GM21423 (cell line): ENCODE measurements at regions not wholly inside any gene's neighbourhood (a gene's known extent, or its start where the extent isn't known, plus 50 kb on each side); places are given as distances from the start of the nearest gene placed in this dataset.

Source experiments
- ATAC-seq: cut with Tn5 transposase; IDR thresholded peaks from one replicate; pipeline ENCODE4 v1.9.1; 2021; ENCODE audit warnings: mild to moderate bottlenecking, moderate library complexity; ENCODE audit not compliant: unreplicated experiment

DNA sequence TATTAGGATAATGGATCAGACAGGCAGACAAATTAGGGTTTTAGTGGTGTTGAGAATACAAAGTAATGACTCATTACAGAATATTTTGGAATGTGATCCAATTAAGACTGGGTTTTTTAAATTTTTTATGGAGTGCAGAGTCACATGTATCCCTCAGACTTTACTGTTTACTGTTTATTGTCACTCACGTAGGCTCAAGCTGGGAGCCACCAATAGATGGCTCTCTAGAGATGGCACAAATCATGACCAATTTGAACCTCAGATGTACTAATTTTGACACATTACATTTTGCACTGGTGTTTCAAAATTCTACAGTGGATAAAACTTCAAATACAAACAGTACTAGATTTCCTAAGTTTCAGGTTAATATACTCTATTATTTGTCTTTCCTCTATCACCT lies 53.6 kb upstream of the ANO3 start:
- ATAC-seq: no peak
